GM21381 (cell line): ENCODE measurements at regions not wholly inside any gene's neighbourhood (a gene's known extent, or its start where the extent isn't known, plus 50 kb on each side); places are given as distances from the start of the nearest gene placed in this dataset.

Experiments
- ATAC-seq: cut with Tn5 transposase; IDR thresholded peaks from one replicate; pipeline ENCODE4 v1.9.1; 2021; ENCODE audit warnings: mild to moderate bottlenecking, moderate library complexity; ENCODE audit not compliant: unreplicated experiment

GRCh38 chr2:133766164-133766832 is 198.0 kb upstream of the NCKAP5 start:
- no peak for ATAC-seq

- no peak for ATAC-seq
Measured at GRCh38 chr2:133768256-133768655, 200.0 kb upstream of the NCKAP5 start.

GRCh38 chr2:133768658-133769435 is 200.6 kb upstream of the NCKAP5 start:
- no peak for ATAC-seq

- ATAC-seq, result no peak
Measured at GRCh38 chr2:133773854-133774653, 205.8 kb upstream of the NCKAP5 start.

GRCh38 chr2:133774654-133775015 is 206.4 kb upstream of the NCKAP5 start:
- ATAC-seq, result no peak

- no peak for ATAC-seq
Measured at GRCh38 chr2:133776936-133777573, 208.8 kb upstream of the NCKAP5 start.

- ATAC-seq, result no peak
Measured at GRCh38 chr2:133777574-133777960, 209.3 kb upstream of the NCKAP5 start.

- no peak for ATAC-seq
Measured at GRCh38 chr2:133780099-133780996, 212.1 kb upstream of the NCKAP5 start.

- ATAC-seq, result no peak
Measured at GRCh38 chr2:133780997-133781513, 212.8 kb upstream of the NCKAP5 start.

- ATAC-seq, result no peak
Measured at GRCh38 chr2:133787207-133787606, 218.9 kb upstream of the NCKAP5 start.

GRCh38 chr2:133787651-133788050 is 219.4 kb upstream of the NCKAP5 start:
- no peak for ATAC-seq

- ATAC-seq, result no peak
Measured at GRCh38 chr2:133788386-133788785, 220.1 kb upstream of the NCKAP5 start.

GRCh38 chr2:133789743-133790142 is 221.5 kb upstream of the NCKAP5 start:
- ATAC-seq, result no peak

GRCh38 chr2:133790711-133791110 is 222.4 kb upstream of the NCKAP5 start:
- no peak for ATAC-seq

- ATAC-seq, result no peak
Measured at GRCh38 chr2:133791191-133791590, 222.9 kb upstream of the NCKAP5 start.

GRCh38 chr2:133792223-133792622 is 224.0 kb upstream of the NCKAP5 start:
- no peak for ATAC-seq

GRCh38 chr2:133794114-133794513 is 225.9 kb upstream of the NCKAP5 start:
- no peak for ATAC-seq

- no peak for ATAC-seq
Measured at GRCh38 chr2:133801946-133802345, 233.7 kb upstream of the NCKAP5 start.

- ATAC-seq, result no peak
Measured at GRCh38 chr2:133802409-133803039, 234.3 kb upstream of the NCKAP5 start.

GRCh38 chr2:133806564-133806963 is 238.3 kb upstream of the NCKAP5 start:
- no peak for ATAC-seq
